Activated CD4-positive, alpha-beta T cell treated with anti-CD3 and anti-CD28 coated beads, Interleukin-2, Interleukin-6, amounts not matched to agents 100 ng/mL and 50 ng/mL, durations not matched to agents 16 hours and 8 hours (primary cell): ENCODE measurements at regions not wholly inside any gene's neighbourhood (a gene's known extent, or its start where the extent isn't known, plus 50 kb on each side); places are given as distances from the start of the nearest gene placed in this dataset.
A peak's percentile ranks its signal among the peaks of the same experiment; 100 is the strongest.

Experiments used
- DNase-seq: peaks from one replicate; pipeline ENCODE4 v3.0.0-alpha.2; 2020

DNA sequence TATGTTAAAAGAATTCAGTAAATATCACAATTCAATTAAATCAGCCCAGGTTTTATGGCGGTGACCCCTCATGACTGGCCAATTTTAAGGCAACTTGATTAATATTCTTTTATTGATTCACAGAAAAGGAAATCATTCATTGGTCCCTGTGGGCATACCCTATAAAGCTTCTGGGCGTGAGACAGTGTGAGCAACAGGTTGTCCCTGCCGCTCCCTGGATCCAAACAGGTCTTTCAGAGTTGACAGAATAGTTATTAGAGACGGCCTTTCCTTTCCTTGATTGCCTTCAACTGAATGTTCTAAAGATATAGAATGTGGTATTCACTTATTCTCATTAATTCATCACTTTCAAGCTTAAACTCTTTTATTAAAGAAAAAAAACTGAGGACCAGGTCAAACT is 433.9 kb downstream of the KCNJ2 start:
- DNase-seq, result no peak

DNA sequence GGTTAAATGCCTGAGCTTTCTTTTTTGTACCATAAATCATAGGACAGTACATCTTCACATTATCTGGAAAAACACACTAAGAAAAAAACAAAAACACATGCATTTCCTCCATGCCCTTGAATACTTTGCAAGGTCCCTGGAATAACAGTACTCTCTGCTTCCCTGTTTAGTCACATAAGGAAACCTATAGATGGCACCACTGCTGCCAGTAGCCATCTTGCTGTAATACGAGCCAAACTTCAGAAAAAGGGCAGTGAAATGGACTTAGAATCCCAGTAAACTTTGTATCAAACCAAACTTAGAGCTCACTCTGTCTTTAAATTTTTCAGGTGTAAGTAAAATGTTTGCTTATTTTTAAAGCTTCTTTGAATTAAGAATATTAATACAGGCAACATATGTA is 435.5 kb downstream of the KCNJ2 start:
- no peak for DNase-seq

DNA sequence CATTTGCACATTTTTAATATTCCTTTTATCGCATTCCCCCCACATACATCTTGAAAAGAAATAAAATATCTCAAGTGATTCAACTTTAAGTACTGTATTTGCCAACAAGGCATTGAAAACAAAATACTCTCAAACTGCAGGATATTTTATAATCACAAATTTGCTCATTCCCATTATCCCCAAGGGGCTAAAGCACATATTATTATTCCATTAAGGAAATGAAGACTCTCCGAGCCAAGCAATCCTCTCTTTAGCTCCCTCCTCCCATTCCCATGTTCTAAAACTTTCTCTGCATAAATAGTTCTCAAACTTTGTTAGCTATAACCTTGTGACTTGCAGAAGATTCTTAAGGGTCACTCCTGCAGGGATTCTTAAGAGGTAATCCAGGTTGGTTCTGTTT is 436.8 kb downstream of the KCNJ2 start:
- DNase-seq, result no peak

DNA sequence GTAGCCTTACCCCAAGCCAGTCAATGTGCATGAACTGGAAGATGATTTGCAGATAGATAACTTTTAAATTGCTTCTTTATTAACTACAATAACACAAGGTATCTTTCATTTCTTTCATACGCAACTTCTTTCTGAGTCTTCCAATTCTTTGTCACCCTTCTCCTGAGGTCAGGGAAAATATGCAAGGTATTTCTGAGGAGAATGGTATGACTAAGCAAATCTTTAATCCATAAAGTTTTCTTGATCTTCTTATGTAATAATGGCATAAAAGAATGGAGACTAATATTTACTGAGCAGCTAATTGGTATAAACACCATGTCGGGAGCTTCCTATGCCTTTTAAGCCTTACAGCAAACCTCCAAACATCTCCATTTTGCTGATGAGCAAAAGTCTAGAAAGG is 438.9 kb downstream of the KCNJ2 start:
- DNase-seq, result no peak

DNA sequence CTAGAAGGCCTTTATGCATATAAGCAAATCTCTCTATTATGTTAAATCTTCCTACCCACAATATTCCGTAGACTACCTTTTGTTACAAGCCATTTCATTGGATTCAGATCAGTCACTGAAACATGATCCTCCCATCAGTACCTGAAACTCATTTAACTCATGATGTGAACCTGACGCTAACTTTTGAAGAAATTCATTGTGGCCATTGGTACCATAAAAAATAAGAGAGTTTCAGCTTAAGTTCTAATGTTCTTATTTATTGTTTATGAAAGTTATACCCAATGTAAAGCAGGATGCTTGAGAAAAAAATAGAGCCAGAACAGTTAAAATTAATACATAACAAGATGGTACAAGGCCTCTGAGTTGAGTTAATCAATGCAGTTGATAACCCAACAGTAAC is 439.6 kb downstream of the KCNJ2 start:
- no peak for DNase-seq

DNA sequence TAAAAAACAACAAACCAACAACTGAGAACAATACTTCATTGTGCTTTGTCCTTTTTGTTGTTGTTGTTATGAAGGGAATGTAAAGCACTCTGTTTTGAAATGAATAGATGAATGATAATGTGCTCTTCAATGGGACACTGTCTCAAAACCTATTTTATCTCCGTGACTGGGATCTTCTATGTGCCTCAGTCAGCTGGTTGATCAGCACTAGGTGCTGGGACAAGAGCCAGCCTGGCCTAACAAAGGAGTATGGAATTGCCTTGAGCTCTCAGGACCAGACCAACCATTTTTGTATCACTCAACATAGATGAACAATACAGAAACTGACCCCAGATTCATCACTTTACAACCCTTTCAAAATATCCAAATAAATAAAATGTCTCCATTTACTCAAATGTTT is 440.2 kb downstream of the KCNJ2 start:
- no peak for DNase-seq

DNA sequence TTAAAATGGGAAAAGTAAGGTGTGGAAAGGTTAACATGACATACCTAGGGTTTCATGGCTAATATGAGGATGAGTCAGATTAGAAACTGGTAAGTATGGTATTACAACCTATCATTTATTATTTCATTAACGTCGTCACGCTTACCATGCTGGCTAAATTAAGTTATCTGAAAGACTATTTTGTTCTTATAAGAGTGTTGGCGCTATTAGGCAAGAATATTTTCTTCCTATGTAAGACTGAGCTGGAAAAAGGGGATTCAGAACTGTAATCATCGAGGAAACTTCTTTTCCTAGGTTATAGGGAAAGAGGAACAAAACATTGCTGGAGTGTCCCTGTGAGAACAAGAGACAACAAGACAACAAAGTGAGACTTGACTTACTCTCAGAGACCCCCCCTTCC is 440.8 kb downstream of the KCNJ2 start:
- no peak for DNase-seq

DNA sequence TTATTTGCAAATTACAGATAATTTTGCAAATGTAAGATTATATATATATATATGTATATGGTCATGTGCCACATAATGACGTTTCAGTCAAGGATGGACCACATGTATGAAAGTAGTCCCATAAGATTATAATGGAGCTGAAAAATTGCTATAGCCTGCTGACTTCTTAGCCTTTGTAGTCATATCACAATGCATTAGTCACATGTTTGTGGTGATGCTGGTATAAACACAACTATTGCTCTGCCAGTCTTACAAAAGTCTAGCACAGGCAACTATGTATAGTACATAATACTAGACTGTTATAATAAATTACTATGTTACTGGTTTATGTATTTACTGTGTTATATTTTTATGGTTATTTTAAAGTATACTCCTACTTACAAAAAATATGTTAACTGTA is 444.3 kb downstream of the KCNJ2 start:
- no peak for DNase-seq

DNA sequence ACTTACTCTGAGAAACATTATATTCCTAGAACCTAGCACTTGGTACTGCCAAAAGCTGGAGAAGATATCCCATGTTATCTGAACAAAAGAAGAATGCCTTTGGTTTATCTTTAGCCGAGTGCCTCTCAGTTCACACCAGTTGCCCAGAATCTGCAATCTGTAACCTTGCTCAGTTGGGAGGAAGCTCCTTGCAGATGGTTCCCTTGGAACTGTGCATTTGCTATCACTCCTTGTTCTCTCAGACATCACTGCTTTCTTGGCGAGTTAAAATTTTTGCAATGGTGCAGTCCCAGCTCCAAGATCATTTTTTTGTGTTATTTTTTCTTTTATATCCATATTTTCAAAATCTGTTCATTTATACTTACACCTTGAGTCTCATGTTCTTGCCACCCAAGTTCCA is 446.5 kb downstream of the KCNJ2 start:
- no peak for DNase-seq

DNA sequence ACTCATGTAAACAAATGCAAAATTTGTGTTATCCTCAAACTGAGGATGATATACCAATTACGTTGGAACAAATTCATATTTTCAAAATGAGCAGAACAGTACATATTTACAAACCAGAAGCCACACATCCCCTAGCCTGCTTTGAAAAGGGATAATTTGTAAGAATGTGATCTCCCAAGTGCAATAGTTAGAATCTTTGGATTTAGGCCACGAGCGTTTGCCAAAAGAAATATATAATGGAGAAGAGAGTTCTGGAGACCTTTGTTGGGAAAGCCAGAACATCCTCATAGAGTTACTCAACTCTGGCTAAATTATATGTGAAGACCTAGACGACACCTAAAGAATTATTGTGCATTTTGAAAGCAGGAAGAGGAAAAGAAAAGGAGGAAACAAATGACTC is 449.3 kb downstream of the KCNJ2 start:
- DNase-seq, result no peak

DNA sequence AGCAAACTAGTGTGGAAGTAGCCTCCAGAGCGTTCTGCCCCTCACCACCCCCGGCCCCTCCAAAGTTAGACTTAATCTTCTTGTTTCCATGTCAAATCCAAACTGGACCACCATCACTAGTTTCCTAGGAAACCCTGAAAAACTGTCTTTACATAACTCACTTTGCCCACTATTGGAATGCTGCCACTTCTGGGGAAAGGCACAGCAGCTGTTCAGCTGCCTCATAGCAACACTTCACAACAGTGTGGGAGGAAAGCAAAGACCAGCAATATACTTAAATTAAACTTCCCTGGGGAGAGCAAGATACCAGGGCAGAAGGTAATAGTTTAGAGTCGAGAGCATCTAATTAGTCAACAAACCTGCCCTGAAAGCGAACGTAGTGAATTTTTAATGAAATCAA is 452.2 kb downstream of the KCNJ2 start:
- DNase-seq, result no peak

DNA sequence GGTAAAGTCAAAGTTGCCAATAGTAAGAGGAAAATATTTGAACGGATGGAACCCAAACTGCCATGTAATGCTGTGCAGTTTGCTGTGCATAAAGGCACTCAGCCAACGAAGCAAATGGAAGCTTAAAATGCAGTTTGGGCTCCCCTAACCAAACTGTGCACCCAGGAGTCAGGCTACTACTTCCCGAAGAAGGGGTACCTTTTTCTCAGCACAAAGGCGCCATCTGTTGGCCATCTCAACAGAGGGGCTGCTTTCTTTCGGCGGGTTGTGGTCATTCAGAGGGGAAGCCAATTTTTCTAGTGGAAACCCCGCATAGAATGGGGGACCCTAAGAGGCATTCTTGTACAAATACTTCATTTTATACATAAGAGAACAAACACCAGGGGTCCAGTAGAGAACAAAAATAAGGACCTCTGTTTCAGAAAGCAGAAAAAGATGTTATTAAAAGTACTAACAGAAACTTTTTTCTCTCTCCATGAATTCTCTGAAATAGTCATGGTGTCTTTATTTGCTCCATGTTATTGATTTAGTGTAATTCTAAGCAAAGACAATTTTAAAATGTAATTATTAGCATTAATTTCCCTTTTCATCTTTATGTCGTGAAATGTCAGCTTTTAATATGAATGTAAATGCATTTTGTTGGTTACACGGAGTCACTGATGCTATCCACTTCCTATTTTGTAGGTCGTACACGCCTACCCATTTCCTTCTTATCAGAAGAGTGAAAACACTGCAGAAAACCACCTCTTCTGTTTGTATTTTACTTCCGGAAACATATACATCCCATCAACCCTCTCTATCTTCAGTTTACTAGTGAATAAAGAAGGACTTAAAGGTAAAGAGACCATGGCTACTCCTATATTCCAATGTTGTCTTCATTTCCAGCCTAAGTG is 453.3 kb downstream of the KCNJ2 start:
- DNase-seq, result peak; percentile 22

DNA sequence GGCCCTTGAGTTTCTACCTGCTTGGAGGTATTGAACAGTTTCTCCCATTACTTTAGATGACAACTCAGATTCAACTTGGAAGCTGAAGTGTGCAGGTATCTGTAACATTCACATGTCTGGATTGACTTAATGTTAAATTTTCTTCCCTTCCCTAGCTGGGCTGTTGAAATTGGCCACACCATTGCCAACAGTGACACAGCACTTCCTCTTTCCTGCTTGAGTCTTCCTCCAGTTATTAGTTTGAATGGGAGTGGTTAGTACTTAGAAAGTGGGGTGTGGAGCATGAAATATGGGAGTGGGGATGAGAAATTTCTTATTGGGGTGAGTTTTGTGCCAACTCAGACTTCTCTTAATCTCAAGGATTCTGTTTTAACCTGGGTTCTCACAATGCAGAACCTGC is 454.9 kb downstream of the KCNJ2 start:
- no peak for DNase-seq

DNA sequence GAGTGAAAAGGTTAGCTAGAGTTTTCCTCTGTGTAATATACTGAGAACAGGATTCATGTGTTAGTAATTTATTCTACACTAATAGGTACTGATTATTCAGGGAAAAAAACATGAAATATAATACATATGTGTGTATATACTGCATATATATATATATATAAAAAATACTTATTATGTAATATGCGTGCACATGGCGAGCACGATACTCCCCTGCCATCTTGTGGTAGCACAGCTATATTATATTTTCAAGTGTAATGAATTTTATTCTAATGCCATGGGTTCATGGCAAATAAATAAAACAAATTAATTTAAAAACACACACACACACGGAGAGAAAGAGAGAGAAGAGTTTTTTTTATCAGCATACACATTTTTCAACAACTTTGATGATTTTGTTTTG is 460.6 kb downstream of the KCNJ2 start:
- no peak for DNase-seq

DNA sequence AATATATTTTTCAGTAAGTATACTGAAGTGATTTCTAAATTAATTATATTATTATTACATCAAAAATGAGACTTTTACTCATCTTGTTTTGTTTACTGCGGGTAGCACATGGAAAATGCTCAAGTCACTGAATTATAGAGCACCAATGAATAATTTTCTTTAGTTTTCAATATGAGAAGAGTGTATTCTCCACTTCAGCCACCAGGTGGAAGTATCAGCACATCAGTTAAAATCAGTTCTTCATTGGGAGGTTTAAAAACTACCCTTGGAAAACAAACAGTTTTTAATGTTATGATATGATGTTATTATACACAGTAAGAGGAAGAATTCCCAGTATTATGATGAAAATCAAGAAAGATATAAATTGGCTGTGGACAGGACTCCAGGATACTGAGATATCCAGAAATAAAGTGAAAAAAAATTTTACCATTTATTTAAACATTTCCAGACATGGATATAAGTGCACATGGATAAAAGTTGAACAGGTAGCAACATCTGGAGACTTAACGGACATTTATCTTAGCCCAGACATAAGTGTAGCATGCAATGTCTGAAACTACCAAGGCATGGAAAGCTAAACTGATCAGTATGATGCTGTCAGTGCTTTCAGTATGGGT is 467.3 kb downstream of the KCNJ2 start:
- peak; percentile 37 for DNase-seq

DNA sequence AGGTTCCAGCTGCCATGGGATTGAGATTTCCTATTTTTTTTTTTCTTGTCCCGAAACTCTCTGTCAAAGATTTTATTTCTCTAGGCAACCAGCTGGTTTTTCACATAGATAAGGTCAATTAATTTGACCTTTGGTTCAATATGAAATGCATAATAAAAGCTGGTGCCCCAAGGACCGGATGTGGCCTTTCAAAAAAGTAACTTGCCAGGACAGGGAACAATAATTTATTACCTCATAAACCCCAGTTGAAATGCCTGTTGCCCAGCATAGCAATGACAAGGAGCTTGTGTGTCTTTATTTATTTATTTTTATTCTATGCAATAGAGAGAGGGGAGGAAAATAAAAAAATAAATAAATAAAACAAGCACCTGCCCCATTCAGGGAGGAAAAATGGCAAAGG is 472.7 kb downstream of the KCNJ2 start:
- DNase-seq, result no peak

DNA sequence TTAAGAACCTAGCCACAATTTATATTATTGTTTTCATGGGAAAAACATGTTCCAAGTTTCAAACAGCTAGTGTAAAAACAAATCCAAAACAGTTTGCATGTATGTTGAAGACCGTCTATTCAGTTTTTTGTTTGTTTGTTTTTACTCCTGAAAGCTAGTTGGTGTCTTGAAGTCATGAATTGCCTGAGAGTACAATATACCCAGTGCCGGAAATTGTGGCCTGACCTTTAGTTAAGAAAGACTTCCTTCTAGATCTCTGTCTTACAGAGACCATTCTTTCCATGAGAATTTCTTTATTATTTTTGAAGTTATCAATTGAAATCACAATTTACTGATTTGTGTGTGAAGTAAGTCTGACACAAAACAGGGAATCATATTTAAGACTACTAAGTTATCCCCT is 474.8 kb downstream of the KCNJ2 start:
- no peak for DNase-seq

DNA sequence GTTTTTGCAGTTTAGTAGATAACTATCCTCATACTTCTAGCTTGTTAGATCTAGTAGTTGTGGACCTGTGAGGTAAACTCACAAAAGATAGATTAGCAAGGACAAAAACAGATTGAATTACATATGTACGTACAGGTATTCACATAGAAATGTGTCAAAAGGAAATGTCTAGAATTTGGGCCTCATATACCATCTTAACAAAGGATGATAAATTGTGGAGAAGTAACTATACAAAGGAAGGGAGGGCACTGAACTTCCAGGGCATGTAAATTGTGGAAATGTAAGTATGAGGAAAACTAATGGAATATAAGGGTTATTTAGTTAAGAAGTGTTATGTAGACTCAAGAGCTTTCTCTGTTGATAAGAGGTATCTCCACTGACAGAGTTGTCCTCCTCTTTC is 477.3 kb downstream of the KCNJ2 start:
- DNase-seq, result no peak

DNA sequence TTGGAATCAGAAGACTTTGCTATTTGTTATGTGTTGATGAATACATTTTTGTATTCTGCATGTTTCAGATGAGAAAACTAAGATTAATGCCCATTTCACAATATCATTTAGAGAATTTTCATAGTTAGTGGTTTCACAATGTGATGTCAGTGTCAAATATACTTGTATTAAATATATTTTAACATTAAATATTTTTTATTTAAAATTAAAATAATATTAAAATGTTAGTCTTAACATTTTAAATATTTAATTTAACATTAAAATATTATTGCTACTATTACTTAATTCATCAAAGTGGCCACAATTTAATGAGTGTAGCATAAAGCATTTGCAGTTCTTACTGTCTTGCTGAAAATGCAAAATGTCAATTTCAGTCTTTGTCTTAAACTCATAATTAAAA is 478.8 kb downstream of the KCNJ2 start:
- DNase-seq, result no peak

DNA sequence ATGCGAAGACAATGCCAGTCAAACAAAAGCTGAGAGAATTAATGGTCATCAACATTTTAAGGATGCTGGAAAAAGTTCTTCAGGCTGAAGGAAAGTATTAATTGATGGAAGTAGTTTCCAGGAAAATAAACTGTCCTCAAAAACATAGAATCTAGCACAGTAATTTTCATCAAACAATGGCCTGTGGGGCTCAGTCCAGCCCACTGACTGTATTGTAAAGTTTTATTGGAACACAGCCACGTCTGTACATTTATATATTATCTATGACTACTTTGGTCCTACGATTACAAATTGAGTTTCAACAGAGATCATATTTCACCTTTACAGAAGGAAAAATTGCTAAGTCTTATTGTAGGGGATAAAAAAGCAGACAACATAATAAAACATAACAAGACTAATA is 484.5 kb downstream of the KCNJ2 start:
- DNase-seq, result no peak

DNA sequence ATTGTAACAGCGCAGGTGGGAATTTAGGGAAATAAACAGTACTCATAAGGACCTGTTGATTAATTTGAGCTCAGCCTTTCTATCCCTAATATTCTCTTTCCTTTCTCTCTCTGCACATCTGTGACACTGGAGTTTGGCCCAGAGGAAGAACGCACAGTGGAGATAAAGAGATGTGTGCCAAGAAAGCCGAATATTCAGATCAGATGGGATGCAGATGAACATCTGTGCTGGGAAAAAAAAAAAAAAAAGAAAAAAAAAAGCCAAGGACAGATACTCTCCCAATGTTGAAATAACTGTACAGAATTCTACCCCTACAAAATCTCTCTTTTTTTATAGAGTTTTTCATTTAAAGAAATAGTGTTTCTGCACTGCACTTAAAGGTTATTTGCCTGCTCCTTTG is 485.4 kb downstream of the KCNJ2 start:
- no peak for DNase-seq

DNA sequence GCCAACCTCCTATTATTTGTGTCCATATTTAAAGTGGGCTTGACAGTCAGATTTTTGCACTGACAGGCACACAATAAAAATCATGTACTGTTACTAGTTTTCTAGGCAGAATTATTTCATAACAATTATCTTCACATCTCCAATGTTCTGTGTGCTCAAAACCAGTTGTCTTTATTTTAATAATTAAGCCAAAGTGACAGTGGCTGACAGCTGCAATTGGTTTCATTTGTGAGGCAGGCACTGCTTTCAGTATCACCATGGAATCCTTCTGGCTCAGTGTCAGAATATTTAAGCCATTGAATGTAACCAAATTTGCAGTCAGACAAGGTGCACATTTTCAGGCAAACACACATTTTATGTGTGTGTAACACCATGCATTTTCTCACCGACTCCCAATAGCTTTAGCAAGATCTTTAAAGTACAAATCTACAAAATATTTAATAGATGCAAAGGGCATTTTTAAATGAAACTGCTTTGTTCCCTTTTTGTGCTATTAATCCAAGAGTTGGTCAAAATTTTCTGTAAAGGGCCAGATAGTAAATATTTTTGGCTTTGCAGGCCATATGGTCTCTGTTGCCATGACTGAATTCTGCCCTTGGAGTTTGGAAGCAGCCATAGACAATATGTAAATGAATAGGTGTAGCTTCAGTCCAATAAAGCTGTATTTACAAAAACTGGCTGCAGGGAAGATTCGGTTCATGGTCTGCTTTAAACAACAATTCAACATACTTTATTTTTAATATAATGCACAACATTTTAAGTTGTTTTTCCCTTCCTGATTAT is 486.0 kb downstream of the KCNJ2 start:
- DNase-seq, result no peak

DNA sequence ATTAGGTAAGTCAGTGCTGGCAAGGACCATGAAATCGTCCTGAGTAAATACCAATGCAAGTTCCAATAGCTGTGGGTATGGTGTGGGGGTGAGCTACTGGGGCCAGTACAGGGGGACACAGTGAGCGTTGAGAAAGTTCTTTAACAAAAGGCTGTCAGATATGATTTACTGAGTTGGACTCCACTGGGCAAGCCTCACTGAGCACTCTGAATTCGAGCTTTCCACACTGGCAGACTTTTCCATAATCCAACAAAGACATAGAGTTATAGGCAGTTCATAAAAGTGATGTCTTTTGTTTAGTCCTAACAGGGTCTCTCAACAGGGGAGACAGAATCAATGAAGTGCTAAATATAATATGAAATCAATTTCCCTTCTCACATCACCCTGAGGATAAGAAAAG is 489.0 kb downstream of the KCNJ2 start:
- no peak for DNase-seq

DNA sequence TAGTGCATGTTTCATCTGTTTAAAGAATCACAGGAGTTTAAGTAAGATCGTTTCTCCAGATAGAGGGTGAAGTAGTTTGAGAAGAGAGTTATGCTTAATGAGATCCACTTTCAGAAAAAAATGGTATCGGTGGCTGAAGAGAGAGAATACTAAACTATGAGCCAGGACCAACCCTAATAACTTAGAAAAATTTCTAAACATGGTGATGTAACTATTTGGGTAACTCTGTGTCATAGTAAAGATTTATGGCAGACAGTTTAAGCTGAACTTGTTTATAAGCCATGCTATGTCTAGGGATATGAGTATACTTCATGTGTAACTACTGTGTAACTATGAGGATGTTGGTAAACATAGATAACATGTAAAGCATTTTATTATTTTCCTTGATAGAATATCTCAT is 489.5 kb downstream of the KCNJ2 start:
- no peak for DNase-seq
